HG02981 (cell line): ENCODE measurements at regions not wholly inside any gene's neighbourhood (a gene's known extent, or its start where the extent isn't known, plus 50 kb on each side); places are given as distances from the start of the nearest gene placed in this dataset.

Source experiments
- ATAC-seq: cut with Tn5 transposase; IDR thresholded peaks from one replicate; pipeline ENCODE4 v1.9.1; 2021; ENCODE audit warnings: mild to moderate bottlenecking, moderate library complexity; ENCODE audit not compliant: unreplicated experiment

DNA sequence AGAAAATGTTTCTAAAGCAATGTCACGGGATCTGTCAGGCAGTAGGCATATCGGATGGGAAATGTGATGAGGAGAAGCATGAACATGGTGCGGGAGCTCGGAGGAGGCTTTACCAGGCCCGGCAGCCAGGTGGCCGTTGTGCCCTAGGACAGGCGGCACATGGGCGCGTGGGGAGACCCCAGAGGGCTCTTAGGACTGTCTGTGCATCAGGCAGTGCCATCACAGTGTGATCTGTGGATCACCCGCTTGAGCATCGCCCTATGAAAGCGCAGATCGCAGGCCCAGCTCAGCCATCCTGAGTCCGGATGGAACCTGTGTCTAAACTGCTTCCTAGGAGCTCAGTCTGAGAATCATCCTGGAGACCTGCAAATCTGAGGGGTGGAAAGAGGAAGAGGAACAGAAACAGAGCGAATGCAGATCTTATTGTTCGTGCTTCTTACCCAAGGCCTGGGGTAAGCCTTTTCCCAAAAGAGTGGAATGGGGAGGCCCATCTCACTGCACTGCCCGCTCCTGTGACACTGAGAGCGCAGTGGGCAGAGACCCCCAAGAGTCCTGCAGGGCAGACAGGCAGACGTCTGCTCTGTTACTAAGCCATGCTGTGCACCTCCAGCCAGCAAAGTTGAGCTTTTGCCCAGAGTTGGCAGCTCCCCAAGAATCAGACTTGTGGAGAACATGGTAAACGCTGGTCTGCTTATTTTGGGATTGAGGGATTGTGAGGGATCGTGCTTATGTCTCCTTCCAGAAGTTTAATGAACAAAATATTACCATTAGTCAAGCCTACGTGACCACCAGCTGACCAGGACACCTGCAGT lies 251.0 kb downstream of the RHOU start:
- ATAC-seq, result no peak

DNA sequence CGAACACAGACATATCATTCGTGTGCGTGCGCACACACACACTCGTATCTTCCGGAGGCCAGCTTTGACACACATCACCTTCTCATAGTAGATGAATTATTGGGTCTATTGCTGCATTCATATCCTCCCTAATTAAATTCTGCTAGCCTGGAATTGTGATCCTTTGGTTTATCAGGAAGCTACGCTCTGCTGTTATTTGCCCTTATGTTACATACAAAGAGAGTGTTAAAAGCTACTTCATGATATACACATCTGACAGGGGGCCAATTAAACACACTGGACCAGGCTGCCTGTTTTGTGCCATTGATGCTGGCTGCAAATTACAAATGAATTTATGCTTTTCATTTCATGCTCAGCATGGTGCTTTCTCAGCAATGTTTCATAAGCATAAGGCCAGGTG lies 252.0 kb downstream of the RHOU start:
- no peak for ATAC-seq

DNA sequence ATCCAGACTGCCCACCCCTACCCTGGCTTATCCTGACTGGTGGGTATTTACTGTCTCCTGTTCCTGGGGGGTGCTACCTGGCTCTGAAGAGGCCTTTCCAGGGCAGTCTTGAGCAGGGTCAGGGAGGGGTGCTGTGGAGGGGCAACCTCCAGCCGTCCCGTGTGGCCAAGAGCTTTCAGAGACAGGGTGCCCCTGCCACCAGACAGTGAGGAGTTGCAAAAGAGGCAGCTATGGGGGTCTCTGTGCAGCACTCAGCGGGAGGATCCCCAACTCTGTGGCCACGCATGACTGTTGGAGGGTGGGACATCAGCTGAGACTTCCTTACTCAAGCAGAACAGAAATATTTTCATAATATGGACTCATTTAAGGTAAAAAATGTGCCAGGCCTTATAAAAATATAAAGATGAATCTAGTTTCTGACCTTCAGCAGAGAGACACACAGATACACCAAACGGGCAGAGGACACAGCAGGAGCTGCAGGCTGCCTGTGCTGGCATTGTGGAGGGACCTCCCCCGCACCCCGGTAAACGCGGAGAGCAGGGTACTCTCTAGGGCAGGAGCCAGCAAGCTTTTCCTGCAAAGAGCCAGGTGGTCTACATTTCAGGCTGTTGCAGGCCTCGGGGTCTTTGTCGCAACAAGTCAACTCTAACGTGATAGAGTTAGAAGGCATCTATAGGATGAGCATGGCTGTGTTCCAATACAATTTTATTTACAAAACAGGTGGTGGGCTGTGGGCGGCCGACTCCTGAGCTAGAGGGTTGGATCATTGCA lies 252.6 kb downstream of the RHOU start:
- no peak for ATAC-seq

DNA sequence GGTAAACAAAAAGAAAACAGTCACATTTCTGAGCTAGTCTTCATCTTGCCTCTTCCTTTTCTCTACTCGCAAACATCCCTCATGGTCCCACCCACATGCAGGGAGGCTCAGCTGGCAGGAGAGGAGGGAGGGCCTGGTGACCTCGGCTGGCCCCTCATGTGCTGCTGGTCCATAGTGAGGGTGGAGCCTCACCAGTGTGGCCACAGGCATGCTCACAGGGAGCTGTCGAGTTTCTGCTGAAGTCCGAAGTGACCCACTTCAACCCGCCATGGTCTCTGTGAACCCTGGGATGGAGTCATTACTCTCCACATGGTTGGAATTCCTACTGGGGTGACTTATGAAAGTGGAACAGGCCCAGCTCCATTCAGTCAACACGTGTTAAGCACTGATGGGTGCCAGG lies 253.4 kb downstream of the RHOU start:
- ATAC-seq, result no peak

DNA sequence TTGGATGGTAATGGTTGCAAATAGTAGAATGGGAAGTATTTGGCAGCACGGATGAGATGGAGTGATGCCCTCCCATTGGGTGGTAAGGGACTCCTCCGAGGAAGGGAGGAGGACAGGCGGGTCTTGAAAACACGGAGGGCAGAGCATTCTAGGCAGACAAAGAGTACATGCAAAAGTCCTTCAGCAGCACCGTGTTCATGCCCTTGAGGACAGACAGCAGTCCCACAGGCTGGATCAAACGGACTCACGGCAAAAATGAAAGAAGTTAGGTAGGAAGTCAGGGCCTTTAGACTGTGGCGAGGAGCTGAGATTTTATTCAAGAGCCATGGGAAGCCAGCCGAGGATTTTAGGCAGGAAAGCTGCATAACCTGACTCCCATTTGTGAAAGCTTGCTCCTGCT lies 253.9 kb downstream of the RHOU start:
- no peak for ATAC-seq

DNA sequence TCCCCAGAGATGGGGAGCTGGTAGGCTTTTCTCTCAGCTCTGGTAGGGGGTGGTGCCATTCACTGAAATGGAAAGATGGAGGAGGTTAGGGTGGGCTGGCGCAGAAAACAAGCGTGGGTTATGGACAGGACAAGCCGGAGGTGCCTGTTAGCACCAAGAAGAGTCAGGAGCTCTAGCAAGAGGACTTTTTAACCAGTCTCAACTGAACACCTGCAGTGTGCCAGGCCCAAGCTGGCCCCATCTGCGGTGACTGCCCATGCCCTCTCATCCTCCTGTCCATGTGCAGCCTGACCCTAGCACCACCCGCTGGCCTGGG lies 254.4 kb downstream of the RHOU start:
- ATAC-seq, result no peak

DNA sequence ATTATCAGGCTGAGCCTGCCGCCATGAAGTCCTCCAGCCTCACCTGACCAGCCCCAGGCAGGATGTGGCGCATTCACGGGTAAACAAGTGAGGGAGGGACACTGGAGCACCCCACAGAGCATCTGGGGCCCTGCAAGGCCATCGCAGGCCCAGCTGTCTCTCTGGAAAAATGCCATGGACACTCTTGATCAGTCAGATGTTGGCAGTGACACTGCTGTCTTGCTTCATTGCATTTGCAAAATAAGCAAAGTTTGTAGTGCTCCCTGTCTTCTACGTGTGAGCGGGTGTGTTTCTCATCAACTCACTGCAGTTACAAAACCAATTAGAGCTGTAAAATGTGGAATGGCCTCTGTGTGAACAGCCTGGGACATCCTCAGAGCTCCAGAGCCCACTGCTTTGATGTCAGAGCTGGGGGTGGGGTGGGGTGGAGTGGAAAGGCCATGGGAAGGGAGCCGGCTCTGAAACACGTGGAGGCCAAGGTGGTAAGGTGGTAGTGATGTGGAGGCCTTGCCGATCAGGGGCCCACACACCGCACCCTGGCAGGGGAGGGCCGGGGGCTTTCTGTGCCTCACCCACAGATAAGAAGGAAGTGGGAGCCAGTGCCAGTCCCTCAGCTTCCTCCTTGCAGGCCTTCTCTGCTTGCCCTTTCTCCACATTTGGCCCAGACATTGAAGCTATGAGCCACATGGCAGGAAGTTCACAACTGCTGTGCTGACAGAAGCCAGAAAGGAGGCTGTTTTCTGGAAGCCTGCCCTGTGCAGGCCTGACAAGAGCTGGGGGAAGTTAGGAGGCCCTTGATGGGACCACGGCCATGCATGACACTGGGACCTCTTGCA lies 254.9 kb downstream of the RHOU start:
- no peak for ATAC-seq

DNA sequence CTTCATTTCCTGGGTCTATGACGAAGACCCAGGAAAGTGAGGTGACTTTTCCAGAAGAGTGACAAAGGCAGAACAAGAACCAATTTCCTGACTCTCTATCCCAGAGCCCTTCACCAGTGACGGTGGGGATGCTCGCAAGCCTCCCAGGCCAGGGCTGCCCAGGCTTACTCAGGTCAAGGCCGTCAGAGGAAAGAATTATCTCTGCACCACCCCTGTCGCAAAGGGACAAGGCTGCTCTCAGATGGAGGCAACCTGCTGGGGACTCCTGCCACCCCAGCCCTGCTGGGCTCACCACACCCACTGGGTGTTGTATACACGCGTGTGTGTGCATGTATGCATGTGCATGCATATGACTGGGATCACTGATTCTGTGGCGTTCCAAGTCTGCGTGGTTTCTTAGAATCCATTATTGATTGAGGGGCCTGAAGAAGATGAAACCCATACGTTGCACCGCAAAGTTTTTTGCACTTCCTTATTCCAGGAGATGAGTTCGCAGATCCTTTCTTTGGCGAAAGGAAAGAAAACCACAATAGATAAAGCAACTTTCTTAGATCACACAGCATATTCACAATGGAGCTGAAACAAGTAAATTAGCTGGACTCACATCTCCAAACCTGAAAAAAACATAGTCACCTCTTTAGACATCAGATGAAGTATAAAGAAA lies 255.8 kb downstream of the RHOU start:
- ATAC-seq, result no peak

DNA sequence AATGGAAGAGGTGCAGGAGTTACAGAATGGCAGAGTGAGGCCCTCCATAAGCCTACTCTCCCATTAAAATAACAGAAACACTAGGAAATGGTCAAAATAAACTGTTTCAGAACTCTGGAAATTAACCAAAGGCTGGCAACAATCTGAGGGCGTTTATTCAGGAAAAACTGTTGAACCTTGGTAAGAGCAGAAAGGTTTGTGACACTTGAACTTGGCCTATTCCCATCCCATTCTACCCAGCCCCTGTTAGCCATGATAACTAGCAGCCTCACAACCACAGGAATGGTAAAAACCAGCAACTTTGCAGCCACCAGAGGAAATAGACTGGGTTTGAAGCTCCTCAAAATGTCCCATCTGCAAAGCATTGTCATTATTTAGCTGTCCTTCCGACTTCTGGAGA lies 256.8 kb downstream of the RHOU start:
- no peak for ATAC-seq

DNA sequence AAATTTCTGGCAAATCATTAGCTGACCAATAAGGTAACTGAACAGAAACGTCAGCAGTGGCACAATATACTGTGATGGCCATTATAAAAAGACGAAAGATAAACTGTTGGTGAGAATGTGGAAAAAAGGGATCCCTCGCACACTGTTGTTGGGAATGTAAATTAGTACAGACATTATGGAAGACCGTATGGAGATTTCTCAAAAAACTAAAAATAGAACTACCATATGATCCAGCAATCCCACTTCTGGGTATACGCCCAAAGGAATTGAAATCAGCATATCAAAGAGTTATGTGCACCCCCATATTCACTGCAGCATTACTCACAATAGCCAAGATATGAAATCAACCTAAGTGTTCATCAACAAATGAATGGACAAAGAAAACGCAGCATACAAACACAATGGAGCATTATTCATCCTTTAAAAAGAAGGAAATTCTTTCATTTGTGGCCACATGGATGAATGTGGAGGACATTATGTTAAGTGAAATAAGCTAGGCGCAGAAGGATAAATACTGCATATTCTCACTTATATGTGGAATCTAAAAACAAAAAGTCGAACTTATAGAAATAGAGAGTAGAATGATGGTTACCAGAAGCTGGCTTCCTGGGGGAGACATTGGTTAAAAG lies 257.7 kb downstream of the RHOU start:
- no peak for ATAC-seq

DNA sequence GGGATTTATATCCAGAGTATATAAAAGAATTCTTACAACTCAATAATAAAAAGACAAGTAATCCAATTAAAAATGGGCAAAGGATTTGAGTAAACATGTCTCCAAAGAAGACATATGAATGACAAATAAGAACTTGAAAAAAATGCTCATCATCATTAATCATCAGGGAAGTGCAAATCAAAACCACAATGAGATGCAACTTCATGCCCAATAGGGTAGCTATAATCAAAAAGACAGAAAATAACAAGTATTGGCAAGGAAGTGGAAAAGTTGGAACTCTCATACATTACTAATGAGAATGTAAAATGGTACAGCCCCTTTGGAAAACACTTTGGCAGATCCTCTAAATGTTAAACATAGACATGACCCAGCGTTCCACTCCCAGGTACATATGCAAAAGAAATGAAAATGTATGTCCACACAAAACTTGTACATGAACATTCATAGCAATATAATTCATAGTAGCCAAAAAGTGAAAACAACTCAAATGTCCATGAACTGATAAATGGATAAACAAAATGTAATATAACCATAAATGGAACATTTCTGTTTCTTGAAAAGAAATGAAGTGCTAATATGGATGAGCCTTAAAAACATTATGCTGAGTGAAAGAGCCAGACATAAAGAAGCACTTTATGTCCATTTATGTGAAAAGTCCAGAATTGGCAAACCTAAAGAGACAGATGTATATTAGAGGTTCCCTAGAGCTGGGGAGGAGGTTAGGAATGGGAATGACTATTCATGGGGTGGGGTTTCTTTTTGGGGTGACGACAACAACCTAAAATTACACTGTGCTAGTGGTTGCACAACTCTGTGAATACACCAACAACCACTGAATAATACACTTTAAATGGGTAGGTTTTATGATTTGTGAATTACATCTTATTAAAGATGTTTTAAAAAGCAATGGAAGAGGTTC lies 259.7 kb downstream of the RHOU start:
- no peak for ATAC-seq

DNA sequence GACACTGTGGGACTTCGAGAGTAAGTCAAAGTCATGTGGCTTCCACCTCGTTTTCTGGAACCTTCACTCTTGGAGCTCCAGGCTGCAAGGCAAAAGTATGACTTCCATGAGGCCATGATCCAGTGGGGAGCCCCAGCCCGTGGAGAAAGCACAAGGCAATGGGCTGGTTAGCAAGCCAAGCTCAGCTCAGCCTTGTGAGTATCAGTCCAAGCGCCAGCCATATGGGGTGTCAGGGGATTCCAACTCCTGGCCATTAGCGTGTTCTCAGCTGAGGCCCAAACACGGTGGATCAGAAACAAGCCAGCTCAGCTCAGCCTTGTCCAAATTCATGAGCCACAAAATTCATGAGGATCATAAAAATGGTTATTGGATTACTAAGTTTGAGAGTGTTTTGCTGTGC lies 261.0 kb downstream of the RHOU start:
- no peak for ATAC-seq

DNA sequence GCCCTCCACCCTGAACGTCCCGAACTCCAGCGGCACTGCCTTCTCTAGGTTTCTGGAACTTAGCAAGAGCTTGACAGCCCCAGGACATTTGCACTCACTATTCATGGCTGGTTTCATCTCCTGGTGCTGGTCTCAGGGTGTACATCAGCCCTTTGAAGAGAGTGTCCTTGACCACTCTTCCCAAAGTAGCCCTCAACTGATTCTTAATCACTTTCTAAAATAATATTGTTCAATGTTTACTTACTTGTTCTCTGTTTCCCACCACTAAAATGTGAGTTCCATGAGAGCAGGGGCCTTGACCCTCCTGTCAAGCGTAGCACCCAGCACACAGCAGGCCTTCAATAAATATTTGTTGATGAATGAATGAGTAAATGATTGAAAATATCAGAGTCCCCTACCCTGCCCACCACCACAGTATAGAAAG lies 262.5 kb downstream of the RHOU start:
- no peak for ATAC-seq

DNA sequence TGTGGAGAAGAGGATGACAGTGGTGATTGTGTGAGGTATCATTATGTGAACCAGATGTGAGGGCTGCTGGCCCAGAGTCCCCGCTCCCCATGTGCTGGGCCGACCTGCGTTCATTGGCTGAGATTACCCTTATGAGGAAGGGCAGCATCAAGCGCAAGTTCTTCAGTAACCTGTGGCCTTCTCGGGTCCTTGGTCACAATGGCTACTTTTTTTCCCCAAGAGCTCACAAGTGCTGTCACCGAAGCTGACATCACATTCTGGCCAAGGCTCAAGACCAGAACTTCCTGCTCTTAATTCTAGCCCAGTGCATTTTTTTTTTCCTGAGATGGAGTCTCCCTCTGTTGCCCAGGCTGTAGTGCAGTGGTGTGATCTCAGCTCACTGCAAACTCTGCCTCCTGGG lies 262.9 kb downstream of the RHOU start:
- ATAC-seq, result no peak

DNA sequence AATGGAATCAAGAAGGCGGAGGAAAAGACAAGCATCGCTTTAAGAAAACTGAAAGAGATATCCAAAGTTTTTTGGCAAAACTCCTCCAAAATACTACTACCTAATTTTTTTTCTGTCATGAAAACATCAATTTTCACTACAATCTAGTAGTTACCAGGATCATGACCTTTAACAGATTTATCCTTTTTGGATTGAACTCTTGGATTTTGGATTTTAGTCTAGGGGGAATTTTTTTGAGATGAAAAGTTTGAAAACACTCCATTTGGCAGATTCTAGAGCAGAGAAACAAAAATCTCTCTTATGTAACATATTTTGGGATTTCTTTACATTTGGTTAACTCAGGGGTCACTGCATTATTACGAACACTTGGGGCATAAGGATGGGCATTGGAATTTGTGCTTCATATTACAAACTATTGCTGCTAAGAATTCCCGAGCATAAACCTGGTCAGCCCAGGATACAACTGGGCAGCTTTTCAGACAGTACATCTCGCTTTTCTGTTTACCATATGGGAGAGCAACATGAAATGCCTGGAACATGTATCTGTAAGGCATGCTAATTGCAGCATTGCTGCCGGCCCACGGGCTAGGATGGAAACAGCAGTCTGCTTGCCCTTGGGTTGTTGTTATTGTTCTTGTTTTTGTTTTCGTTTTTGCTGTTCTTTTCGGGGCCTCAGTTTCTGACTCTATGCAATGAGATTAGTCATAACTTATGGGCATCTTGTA lies 264.3 kb downstream of the RHOU start:
- ATAC-seq, result no peak

DNA sequence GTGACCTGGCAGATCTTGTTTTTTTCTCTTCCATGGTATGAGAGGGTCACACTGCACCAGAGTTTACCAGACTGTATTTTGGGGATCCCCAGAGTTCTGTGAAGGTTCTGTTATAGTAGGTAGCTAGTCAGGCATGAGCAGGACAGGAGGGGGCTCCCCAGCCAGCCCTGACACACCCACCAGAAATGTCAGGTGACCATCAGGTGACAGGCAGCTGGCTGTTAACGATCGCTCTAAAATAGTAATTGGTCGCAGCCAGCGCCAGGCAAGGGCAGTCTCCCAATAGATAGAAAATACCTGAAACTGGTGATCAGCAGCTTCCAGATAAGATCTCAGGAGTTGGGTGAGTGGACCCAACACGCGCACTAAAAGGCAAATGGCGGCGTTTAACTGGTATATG lies 264.9 kb downstream of the RHOU start:
- no peak for ATAC-seq

DNA sequence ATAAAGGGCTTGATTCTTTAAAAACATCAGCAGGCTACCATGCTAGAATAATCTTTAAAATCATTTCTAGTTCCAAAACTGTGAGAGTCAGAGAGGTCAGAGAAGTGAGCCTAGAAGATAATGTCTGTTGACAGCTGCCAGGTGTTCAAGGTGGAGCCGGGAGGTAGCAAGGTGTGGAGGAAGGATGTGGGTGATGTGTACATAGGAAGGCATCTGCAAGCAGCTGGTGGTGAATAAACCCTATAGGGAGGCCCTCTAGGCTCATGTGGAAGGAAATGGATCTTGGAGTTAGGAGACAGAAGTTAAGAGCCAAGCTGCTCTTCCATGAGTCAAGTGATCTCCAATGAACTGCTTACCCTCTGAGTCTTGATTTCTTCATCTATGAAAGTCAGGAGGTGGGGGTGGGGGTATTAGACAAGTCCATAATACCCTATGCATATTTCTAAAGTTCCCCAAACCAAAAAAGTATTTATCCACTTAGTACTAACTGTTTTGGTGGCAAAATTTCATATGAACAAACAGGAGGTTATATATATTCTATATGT lies 266.3 kb downstream of the RHOU start:
- ATAC-seq, result no peak

DNA sequence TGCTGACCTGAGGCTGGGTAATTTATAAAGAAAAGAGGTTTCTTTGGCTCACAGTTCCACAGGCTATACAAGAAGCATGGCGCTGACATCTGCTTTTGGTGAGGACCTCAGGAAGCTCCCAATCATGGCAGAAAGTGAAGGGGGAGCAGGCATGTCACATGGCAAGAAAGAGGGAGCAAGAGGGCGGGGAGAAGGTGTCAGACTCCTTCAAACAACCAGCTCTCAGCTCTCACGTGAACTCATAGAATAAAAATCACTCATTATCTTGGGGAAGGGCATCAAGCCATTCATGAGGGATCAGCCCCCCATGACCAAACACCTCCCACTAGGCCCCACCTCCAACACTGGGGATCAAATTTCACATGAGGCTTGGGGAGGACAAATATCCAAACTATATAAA lies 266.8 kb downstream of the RHOU start:
- ATAC-seq, result no peak
